B cell (primary cell): ENCODE measurements at regions not wholly inside any gene's neighbourhood (a gene's known extent, or its start where the extent isn't known, plus 50 kb on each side); places are given as distances from the start of the nearest gene placed in this dataset.
"Not testable (repeated sequence)": the region's sequence is repeated elsewhere in the genome, so short reads cannot be mapped to it uniquely, and the experiment has no call there.

ENCODE experiments used
- ATAC-seq: fragments of 200-7000 bp; cut with Tn5 transposase; one replicate; pipeline ENCODE4 v1.10.0; 2021; ENCODE audit warnings: low read depth, mild to moderate bottlenecking, moderate number of reproducible peaks, moderate library complexity
- CTCF ChIA-PET: fragments of 350-600 bp; sonication (Branson Sonifier 250); formaldehyde crosslinking; loops from one replicate; lab custom pipeline; 2021; ENCODE audit warnings: antibody characterized with exemption, inconsistent platforms; lab: Charles Lee
- POLR2A ChIA-PET: fragments of 350-600 bp; sonication (Branson Sonifier 250); formaldehyde crosslinking; loops from one replicate; lab custom pipeline; 2021; ENCODE audit warnings: antibody characterized with exemption; lab: Charles Lee
- DNase-seq: peaks from one replicate; pipeline ENCODE4 v3.0.0; 2013
- H2AFZ ChIP-seq: 2 replicates; pipeline ENCODE4 v1.6.1; 2012; ENCODE audit warnings: mild to moderate bottlenecking, low read depth, low read length; ENCODE audit not compliant: insufficient read depth, poor library complexity, severe bottlenecking
- H3K27ac ChIP-seq, 2 donors: 1 replicate in 1 of 2; 2 replicates in 1 of 2; pipeline ENCODE4 v1.5.1; 2012 to 2013; ENCODE audit warnings: low read length in 2 of 2, mild to moderate bottlenecking in 2 of 2, moderate library complexity in 1 of 2
- H3K27me3 ChIP-seq, 4 experiments: fragments of 200-600 bp in 1 of 4; sonication (generic) in 1 of 4; replicated peaks in 1 of 4; 1 replicate in 2 of 4; 2 replicates in 2 of 4; pipeline versions ENCODE4 v1.6.1 to v1.7.0; 2013 to 2016; ENCODE audit warnings: low read length in 3 of 4, mild to moderate bottlenecking in 2 of 4, mixed read lengths in 1 of 4, moderate library complexity in 1 of 4; ENCODE audit not compliant: insufficient read depth in 4 of 4, control insufficient read depth in 3 of 4; ENCODE audit errors: control extremely low read depth in 1 of 4
- H3K36me3 ChIP-seq, 2 experiments: replicated peaks in 1 of 2; 1 replicate in 1 of 2; 2 replicates in 1 of 2; pipeline versions ENCODE4 v1.6.1 to v1.7.1; 2013; ENCODE audit warnings: low read length in 1 of 2; ENCODE audit not compliant: insufficient read depth in 2 of 2, control insufficient read depth in 1 of 2; ENCODE audit errors: control extremely low read depth in 1 of 2, extremely low read depth in 1 of 2
- H3K4me1 ChIP-seq, 2 donors: fragments of 200-600 bp in 1 of 2; sonication (generic) in 1 of 2; 1 replicate in 1 of 2; 2 replicates in 1 of 2; pipeline versions ENCODE4 v1.5.1 to v1.6.1; 2013 to 2017; ENCODE audit warnings: low read length in 2 of 2; ENCODE audit not compliant: control insufficient read depth in 2 of 2, insufficient read depth in 2 of 2
- H3K4me2 ChIP-seq: replicated peaks from 2 replicates; pipeline ENCODE3; 2012; ENCODE audit warnings: mild to moderate bottlenecking, low read depth, low read length; ENCODE audit not compliant: poor library complexity, severe bottlenecking
- H3K4me3 ChIP-seq, 5 experiments: fragments of 200-600 bp in 1 of 5; sonication (generic) in 1 of 5; 1 replicate in 3 of 5; 2 replicates in 2 of 5; pipeline versions ENCODE4 v1.5.1 to v1.7.0; 2011 to 2016; ENCODE audit warnings: low read length in 4 of 5, mild to moderate bottlenecking in 4 of 5, low read depth in 2 of 5, control low read depth in 1 of 5, moderate library complexity in 1 of 5; ENCODE audit not compliant: insufficient read depth in 1 of 5; ENCODE audit errors: control extremely low read depth in 1 of 5, extremely low read depth in 1 of 5
- H3K79me2 ChIP-seq: fragments of 200-600 bp; sonication (generic); one replicate; pipeline ENCODE4 v1.6.0; 2016; ENCODE audit warnings: low read length; ENCODE audit not compliant: control insufficient read depth, insufficient read depth
- H3K9ac ChIP-seq: fragments of 200-600 bp; sonication (generic); 2 replicates; pipeline ENCODE4 v1.6.1; 2017; ENCODE audit warnings: mild to moderate bottlenecking, low read length, moderate library complexity
- H3K9me3 ChIP-seq, 3 donors: one replicate each; pipeline versions ENCODE4 v1.6.1 to v1.7.1; 2013; ENCODE audit warnings: low read length in 2 of 3; ENCODE audit not compliant: control insufficient read depth in 2 of 3, insufficient read depth in 1 of 3; ENCODE audit errors: control extremely low read depth in 1 of 3
- H4K20me1 ChIP-seq: 2 replicates; pipeline ENCODE4 v1.6.0; 2012; ENCODE audit warnings: mild to moderate bottlenecking, low read length; ENCODE audit not compliant: insufficient read depth, control insufficient read depth, poor library complexity, severe bottlenecking
- H3K27ac Mint-ChIP-seq: one replicate; pipeline ENCODE4 v1.8.0; 2021; ENCODE audit warnings: mixed read lengths
- H3K27me3 Mint-ChIP-seq: one replicate; pipeline ENCODE4 v1.8.0; 2021; ENCODE audit warnings: mixed read lengths
- H3K4me1 Mint-ChIP-seq: one replicate; pipeline ENCODE4 v1.8.0; 2021; ENCODE audit warnings: mixed read lengths
- H3K4me3 Mint-ChIP-seq: one replicate; pipeline ENCODE4 v1.8.0; 2021; ENCODE audit warnings: mixed read lengths
- H3K9me3 Mint-ChIP-seq: one replicate; pipeline ENCODE4 v1.8.0; 2022; ENCODE audit warnings: mixed read lengths; ENCODE audit not compliant: insufficient read depth
- CTCF ChIP-seq: fragments of 200-600 bp; IDR thresholded peaks from one replicate; pipeline ENCODE4 v1.8.0; 2022; ENCODE audit warnings: antibody characterized with exemption, mild to moderate bottlenecking
- EZH2 ChIP-seq: IDR thresholded peaks from 2 replicates; pipeline ENCODE4 v1.6.1; 2012; ENCODE audit warnings: borderline replicate concordance, low read depth, mild to moderate bottlenecking, moderate library complexity, low read length; ENCODE audit not compliant: insufficient read depth, poor library complexity, severe bottlenecking
- WGBS: methylation state at CpG from one replicate; pipeline ENCODE4 v1.1.5; 2013; ENCODE audit warnings: missing lambda C conversion rate; ENCODE audit not compliant: insufficient coverage; 5-methylcytosine and 5-hydroxymethylcytosine counted together
- intact Hi-C: fragments of 100-400 bp; cut with micrococcal nuclease; formaldehyde crosslinking; loops from one replicate; pipeline ENCODE4 v1.10.0; 2022

DNA sequence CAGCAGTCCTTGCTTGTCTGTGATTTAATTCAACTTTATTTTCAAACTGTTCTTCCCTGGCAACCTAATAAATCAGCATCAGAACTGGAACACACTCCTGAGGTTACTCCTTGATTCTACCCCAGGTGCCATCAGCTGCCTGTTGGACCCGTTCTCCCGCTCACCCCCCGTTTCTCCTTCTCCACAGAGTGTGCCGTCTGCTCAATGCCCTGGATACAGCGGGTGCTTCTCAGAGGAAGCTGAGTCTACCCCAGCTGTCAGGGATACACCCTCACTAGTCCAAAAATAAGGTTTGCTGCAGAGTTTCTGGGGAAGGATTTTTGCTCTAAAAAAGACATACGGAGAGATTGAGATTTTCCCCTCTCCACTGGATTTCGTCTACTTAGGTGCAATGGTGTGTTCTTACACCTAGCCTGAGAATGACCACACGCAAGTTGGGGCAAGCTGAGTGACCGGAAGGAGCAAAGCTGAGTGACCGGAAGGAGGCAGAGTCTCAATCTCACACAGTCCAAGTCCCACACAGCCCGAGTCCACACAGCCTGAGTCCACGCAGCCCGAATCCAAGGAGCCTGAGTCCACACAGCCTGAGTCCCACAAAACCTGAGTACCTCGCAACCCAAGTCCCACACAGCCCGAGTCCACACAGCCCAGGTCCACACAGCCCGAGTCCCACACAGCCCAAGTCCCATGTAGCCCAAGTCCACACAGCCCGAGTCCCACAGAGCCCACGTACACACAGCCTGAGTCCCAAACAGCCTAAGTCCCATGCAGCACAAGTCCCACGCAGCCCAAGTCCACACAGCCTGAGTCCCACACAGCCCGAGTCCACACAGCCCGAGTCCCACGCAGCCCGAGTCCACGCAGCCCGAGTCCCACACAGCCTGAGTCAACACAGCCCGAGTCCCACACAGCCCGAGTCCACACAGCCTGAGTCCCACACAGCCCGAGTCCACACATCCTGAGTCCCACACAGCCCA is 58.6 kb upstream of the DACT2 start:
- Histone ChIP-seq H3K79me2 (no peaks in the 10 kb centered on the region), H3K9me3 (peaks cover 0 to 52% (median 0%) of the 10 kb centered on the region in 3 donors), H3K4me1 (no peaks in the 10 kb centered on the region), H3K4me3 (no peak overlapping the region), H4K20me1 (no peaks in the 10 kb centered on the region), H3K4me2 (no peak overlapping the region), H3K27me3 (no peaks in the 10 kb centered on the region), H3K27ac (no peak overlapping the region), H3K9ac (no peak overlapping the region), H3K36me3 (no peaks in the 10 kb centered on the region), H2AFZ (no peak overlapping the region)
- no peaks in the 10 kb centered on the region for H3K9me3 Mint-ChIP-seq
- WGBS, result 97% methylated on average over 24 of the region's 28 CpGs
- TF ChIP-seq CTCF (no peak), EZH2 (no peak)
- H3K27ac Mint-ChIP-seq, result no peak overlapping the region
- CTCF ChIA-PET, result no interaction called here
- no peak for ATAC-seq
- no peak overlapping the region for H3K4me3 Mint-ChIP-seq
- POLR2A ChIA-PET, result no interaction called here
- no peaks in the 10 kb centered on the region for H3K4me1 Mint-ChIP-seq
- H3K27me3 Mint-ChIP-seq, result no peaks in the 10 kb centered on the region
- intact Hi-C loops, result no loop called here
- no peak for DNase-seq

- WGBS, result 84% methylated on average over 14 of the region's 20 CpGs
- CTCF ChIA-PET, H2AFZ ChIP-seq, DNase-seq, H4K20me1 ChIP-seq, H3K4me3 ChIP-seq, H3K4me1 ChIP-seq, H3K27me3 Mint-ChIP-seq, H3K9ac ChIP-seq, H3K4me2 ChIP-seq, POLR2A ChIA-PET, H3K27ac Mint-ChIP-seq, H3K4me1 Mint-ChIP-seq, H3K79me2 ChIP-seq, H3K36me3 ChIP-seq, H3K27me3 ChIP-seq, intact Hi-C loops, H3K9me3 Mint-ChIP-seq, H3K27ac ChIP-seq, ATAC-seq, H3K4me3 Mint-ChIP-seq: not testable (repeated sequence)
- H3K9me3 ChIP-seq, result peaks cover 0 to 57% (median 0%) of the 10 kb centered on the region in 3 donors
Measured at GRCh38 chr6:168379579-168379978, 60.0 kb upstream of the DACT2 start.

DNA sequence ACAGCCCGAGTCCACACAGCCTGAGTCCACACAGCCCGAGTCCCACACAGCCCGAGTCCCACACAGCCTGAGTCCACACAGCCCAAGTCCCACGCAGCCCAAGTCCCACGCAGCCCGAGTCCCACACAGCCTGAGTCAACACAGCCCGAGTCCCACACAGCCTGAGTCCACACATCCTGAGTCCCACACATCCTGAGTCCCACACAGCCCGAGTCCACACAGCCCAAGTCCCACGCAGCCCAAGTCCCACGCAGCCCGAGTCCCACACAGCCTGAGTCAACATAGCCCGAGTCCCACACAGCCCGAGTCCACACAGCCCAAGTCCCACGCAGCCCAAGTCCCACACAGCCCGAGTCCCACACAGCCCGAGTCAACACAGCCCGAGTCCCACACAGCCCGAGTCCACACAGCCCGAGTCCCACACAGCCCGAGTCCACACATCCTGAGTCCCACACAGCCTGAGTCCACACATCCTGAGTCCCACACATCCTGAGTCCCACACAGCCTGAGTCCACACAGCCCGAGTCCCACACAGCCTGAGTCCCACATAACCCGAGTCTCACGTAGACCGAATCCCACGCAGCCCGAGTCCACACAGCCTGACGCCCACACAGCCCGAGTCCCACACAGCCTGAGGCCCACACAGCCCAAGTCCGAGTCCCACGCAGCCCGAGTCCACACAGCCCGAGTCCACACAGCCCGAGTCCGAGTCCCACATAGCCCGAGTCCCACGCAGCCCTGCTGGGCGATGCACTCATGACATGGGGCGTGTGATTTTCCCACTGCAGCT is 60.6 kb upstream of the SMOC2 start:
- ATAC-seq, H3K79me2 ChIP-seq, H3K27ac ChIP-seq, intact Hi-C loops, H3K27ac Mint-ChIP-seq, H3K4me3 Mint-ChIP-seq, H3K4me3 ChIP-seq, H3K4me1 Mint-ChIP-seq, H3K9ac ChIP-seq, H3K4me1 ChIP-seq, H3K9me3 Mint-ChIP-seq, DNase-seq, H2AFZ ChIP-seq, H3K36me3 ChIP-seq, H4K20me1 ChIP-seq, POLR2A ChIA-PET, H3K27me3 Mint-ChIP-seq, H3K27me3 ChIP-seq, H3K4me2 ChIP-seq, CTCF ChIA-PET: not testable (repeated sequence)
- H3K9me3 ChIP-seq, result peaks cover 0 to 57% (median 0%) of the 10 kb centered on the region in 3 donors
- 95% methylated on average over 38 of the region's 38 CpGs for WGBS
